ENCODE measurements at regions not wholly inside any gene's neighbourhood (a gene's known extent, or its start where the extent isn't known, plus 50 kb on each side); places are given as distances from the start of the nearest gene placed in this dataset.
A peak's percentile ranks its signal among the peaks of the same experiment; 100 is the strongest.

- Histone ChIP-seq H3K79me1 (ENCODE audit: low read length) (no peaks in the 10 kb centered on the region), H2BK15ac (replicated peaks; ENCODE audit: low read depth) (no peak overlapping the region), H3K4me2 (ENCODE audit: low read length) (no peak overlapping the region), H3K56ac (ENCODE audit: low read length) (no peak overlapping the region), H3K18ac (ENCODE audit: low read length) (no peak overlapping the region), H3K4ac (ENCODE audit: low read depth, low read length) (no peak overlapping the region), H3K4me3 (ENCODE audit: low read length) (no peak overlapping the region), H3K27me3 (ENCODE audit: insufficient read depth, low read length, poor library complexity) (no peaks in the 10 kb centered on the region), H3K9ac (ENCODE audit: low read length) (no peak overlapping the region), H3K4me1 (ENCODE audit: control insufficient read depth, low read depth, low read length) (peaks cover 3% of the 10 kb centered on the region), H4K5ac (ENCODE audit: low read length) (no peak overlapping the region), H2BK5ac (ENCODE audit: low read length) (no peak overlapping the region), H3K36me3 (ENCODE audit: control insufficient read depth, insufficient read depth, low read length) (no peaks in the 10 kb centered on the region), H4K8ac (ENCODE audit: low read depth, low read length) (no peak overlapping the region), H3K27ac (ENCODE audit: low read depth, low read length) (no peak overlapping the region), H3K23ac (ENCODE audit: low read length) (no peak overlapping the region), H3K79me2 (ENCODE audit: control insufficient read depth, insufficient read depth, low read length) (no peaks in the 10 kb centered on the region), H2AK5ac (ENCODE audit: low read length) (no peak overlapping the region), H2BK120ac (ENCODE audit: low read depth, low read length) (no peak overlapping the region)
- peak; percentile 36 for DNase-seq
- no CpG with 5 or more reads among the region's 8 CpGs for WGBS (ENCODE audit: extremely low coverage, insufficient coverage, low lambda C conversion rate)
Measured at GRCh38 chr4:26140150-26140898, 180.5 kb upstream of the RBPJ start.

- H2BK15ac ChIP-seq (replicated peaks; ENCODE audit: low read depth) = no peak overlapping the region
- no peak overlapping the region for H3K9ac ChIP-seq (ENCODE audit: low read length)
- H3K79me2 ChIP-seq (ENCODE audit: control insufficient read depth, insufficient read depth, low read length) = no peaks in the 10 kb centered on the region
- no peak overlapping the region for H3K4me3 ChIP-seq (ENCODE audit: low read length)
- H3K79me1 ChIP-seq (ENCODE audit: low read length) = no peaks in the 10 kb centered on the region
- H3K4ac ChIP-seq (ENCODE audit: low read depth, low read length) = no peak overlapping the region
- H3K4me1 ChIP-seq (ENCODE audit: control insufficient read depth, low read depth, low read length) = peaks cover 3% of the 10 kb centered on the region
- no peak overlapping the region for H3K4me2 ChIP-seq (ENCODE audit: low read length)
- no peaks in the 10 kb centered on the region for H3K36me3 ChIP-seq (ENCODE audit: control insufficient read depth, insufficient read depth, low read length)
- H3K27me3 ChIP-seq (ENCODE audit: insufficient read depth, low read length, poor library complexity) = no peaks in the 10 kb centered on the region
- DNase-seq = peak; percentile 40
- no CpG with 5 or more reads among the region's 8 CpGs for WGBS (ENCODE audit: extremely low coverage, insufficient coverage, low lambda C conversion rate)
- no peak overlapping the region for H3K23ac ChIP-seq (ENCODE audit: low read length)
- no peak overlapping the region for H2BK120ac ChIP-seq (ENCODE audit: low read depth, low read length)
- peak overlapping the region; percentile 28 for H3K27ac ChIP-seq (ENCODE audit: low read depth, low read length)
- no peak overlapping the region for H4K5ac ChIP-seq (ENCODE audit: low read length)
- no peak overlapping the region for H3K18ac ChIP-seq (ENCODE audit: low read length)
- H4K8ac ChIP-seq (ENCODE audit: low read depth, low read length) = no peak overlapping the region
- H3K56ac ChIP-seq (ENCODE audit: low read length) = no peak overlapping the region
- H2BK5ac ChIP-seq (ENCODE audit: low read length) = no peak overlapping the region
- H2AK5ac ChIP-seq (ENCODE audit: low read length) = no peak overlapping the region
Measured at GRCh38 chr4:26141051-26141721, 179.6 kb upstream of the RBPJ start.

- Histone ChIP-seq H2BK15ac (replicated peaks; ENCODE audit: low read depth) (no peak overlapping the region), H2BK5ac (ENCODE audit: low read length) (no peak overlapping the region), H3K27me3 (ENCODE audit: insufficient read depth, low read length, poor library complexity) (no peaks in the 10 kb centered on the region), H3K9ac (ENCODE audit: low read length) (no peak overlapping the region), H4K5ac (ENCODE audit: low read length) (no peak overlapping the region), H2AK5ac (ENCODE audit: low read length) (no peak overlapping the region), H3K4me2 (ENCODE audit: low read length) (no peak overlapping the region), H2BK120ac (ENCODE audit: low read depth, low read length) (no peak overlapping the region), H3K27ac (ENCODE audit: low read depth, low read length) (no peak overlapping the region), H3K79me1 (ENCODE audit: low read length) (no peaks in the 10 kb centered on the region), H3K4ac (ENCODE audit: low read depth, low read length) (no peak overlapping the region), H4K8ac (ENCODE audit: low read depth, low read length) (no peak overlapping the region), H3K18ac (ENCODE audit: low read length) (peak overlapping the region; percentile 31), H3K56ac (ENCODE audit: low read length) (no peak overlapping the region), H3K4me1 (ENCODE audit: control insufficient read depth, low read depth, low read length) (peaks cover 3% of the 10 kb centered on the region), H3K79me2 (ENCODE audit: control insufficient read depth, insufficient read depth, low read length) (no peaks in the 10 kb centered on the region), H3K36me3 (ENCODE audit: control insufficient read depth, insufficient read depth, low read length) (no peaks in the 10 kb centered on the region), H3K23ac (ENCODE audit: low read length) (no peak overlapping the region), H3K4me3 (ENCODE audit: low read length) (no peak overlapping the region)
- peak; percentile 29 for DNase-seq
- no CpG with 5 or more reads among the region's 8 CpGs for WGBS (ENCODE audit: extremely low coverage, insufficient coverage, low lambda C conversion rate)
Measured at GRCh38 chr4:26141911-26142638, 178.7 kb upstream of the RBPJ start.

- Histone ChIP-seq H3K27ac (ENCODE audit: low read depth, low read length) (no peak overlapping the region), H2BK5ac (ENCODE audit: low read length) (no peak overlapping the region), H3K36me3 (ENCODE audit: control insufficient read depth, insufficient read depth, low read length) (no peaks in the 10 kb centered on the region), H3K56ac (ENCODE audit: low read length) (no peak overlapping the region), H3K4me1 (ENCODE audit: control insufficient read depth, low read depth, low read length) (peaks cover 3% of the 10 kb centered on the region), H3K4ac (ENCODE audit: low read depth, low read length) (no peak overlapping the region), H3K23ac (ENCODE audit: low read length) (no peak overlapping the region), H3K4me3 (ENCODE audit: low read length) (no peak overlapping the region), H3K18ac (ENCODE audit: low read length) (no peak overlapping the region), H2BK15ac (replicated peaks; ENCODE audit: low read depth) (no peak overlapping the region), H3K4me2 (ENCODE audit: low read length) (no peak overlapping the region), H2BK120ac (ENCODE audit: low read depth, low read length) (no peak overlapping the region), H3K79me1 (ENCODE audit: low read length) (no peaks in the 10 kb centered on the region), H3K79me2 (ENCODE audit: control insufficient read depth, insufficient read depth, low read length) (no peaks in the 10 kb centered on the region), H3K27me3 (ENCODE audit: insufficient read depth, low read length, poor library complexity) (no peaks in the 10 kb centered on the region), H2AK5ac (ENCODE audit: low read length) (no peak overlapping the region), H4K5ac (ENCODE audit: low read length) (no peak overlapping the region), H4K8ac (ENCODE audit: low read depth, low read length) (no peak overlapping the region), H3K9ac (ENCODE audit: low read length) (no peak overlapping the region)
- DNase-seq = no peak
- no CpG with 5 or more reads among the region's 2 CpGs for WGBS (ENCODE audit: extremely low coverage, insufficient coverage, low lambda C conversion rate)
Measured at GRCh38 chr4:26144526-26145155, 176.2 kb upstream of the RBPJ start.

GRCh38 chr4:26145212-26145611, 175.6 kb upstream of the RBPJ start:
- no CpG with 5 or more reads among the region's 3 CpGs for WGBS (ENCODE audit: extremely low coverage, insufficient coverage, low lambda C conversion rate)
- Histone ChIP-seq H3K18ac (ENCODE audit: low read length) (no peak overlapping the region), H3K79me2 (ENCODE audit: control insufficient read depth, insufficient read depth, low read length) (no peaks in the 10 kb centered on the region), H2BK120ac (ENCODE audit: low read depth, low read length) (no peak overlapping the region), H3K27me3 (ENCODE audit: insufficient read depth, low read length, poor library complexity) (no peaks in the 10 kb centered on the region), H3K4me1 (ENCODE audit: control insufficient read depth, low read depth, low read length) (peaks cover 3% of the 10 kb centered on the region), H2BK15ac (replicated peaks; ENCODE audit: low read depth) (no peak overlapping the region), H3K79me1 (ENCODE audit: low read length) (no peaks in the 10 kb centered on the region), H3K27ac (ENCODE audit: low read depth, low read length) (no peak overlapping the region), H2BK5ac (ENCODE audit: low read length) (no peak overlapping the region), H4K5ac (ENCODE audit: low read length) (no peak overlapping the region), H3K4me3 (ENCODE audit: low read length) (no peak overlapping the region), H3K36me3 (ENCODE audit: control insufficient read depth, insufficient read depth, low read length) (no peaks in the 10 kb centered on the region), H3K23ac (ENCODE audit: low read length) (no peak overlapping the region), H3K4me2 (ENCODE audit: low read length) (no peak overlapping the region), H3K9ac (ENCODE audit: low read length) (no peak overlapping the region), H2AK5ac (ENCODE audit: low read length) (no peak overlapping the region), H3K56ac (ENCODE audit: low read length) (no peak overlapping the region), H4K8ac (ENCODE audit: low read depth, low read length) (no peak overlapping the region), H3K4ac (ENCODE audit: low read depth, low read length) (no peak overlapping the region)
- DNase-seq = no peak

Data from mesendoderm (in vitro differentiated cells).